Stimulated activated naive B cell treated with anti-CD40 and anti-IgM and Interleukin-4, amounts not matched to agents 10 μg/mL and 1 μg/mL and 100 μg/mL, for 72 hours (primary cell): ENCODE measurements at regions not wholly inside any gene's neighbourhood (a gene's known extent, or its start where the extent isn't known, plus 50 kb on each side); places are given as distances from the start of the nearest gene placed in this dataset.
"Not testable (repeated sequence)": the region's sequence is repeated elsewhere in the genome, so short reads cannot be mapped to it uniquely, and the experiment has no call there.

Experiments used
- ATAC-seq, 2 donors: fragments of 150-1000 bp; cut with Tn5 transposase; replicated peaks; 2 replicates each; pipeline ENCODE4 v1.10.0; 2021; ENCODE audit warnings: moderate library complexity in 1 of 2
- DNase-seq: peaks from one replicate; pipeline ENCODE4 v3.0.0; 2021
- H3K27ac Mint-ChIP-seq: one replicate; pipeline ENCODE4 v1.8.0; 2022; ENCODE audit warnings: mild to moderate bottlenecking, mixed read lengths
- H3K27me3 Mint-ChIP-seq, 2 donors: one replicate each; pipeline ENCODE4 v1.8.0; 2022; ENCODE audit warnings: mixed read lengths in 2 of 2
- H3K36me3 Mint-ChIP-seq, 2 donors: one replicate each; pipeline ENCODE4 v1.8.0; 2022; ENCODE audit warnings: mixed read lengths in 2 of 2, mild to moderate bottlenecking in 1 of 2
- H3K4me1 Mint-ChIP-seq, 2 donors: one replicate each; pipeline ENCODE4 v1.8.0; 2022; ENCODE audit warnings: mixed read lengths in 2 of 2, mild to moderate bottlenecking in 1 of 2
- H3K4me3 Mint-ChIP-seq, 2 donors: one replicate each; pipeline ENCODE4 v1.8.0; 2022; ENCODE audit warnings: mild to moderate bottlenecking in 2 of 2, mixed read lengths in 2 of 2, moderate library complexity in 1 of 2
- H3K9me3 Mint-ChIP-seq, 2 donors: one replicate each; pipeline ENCODE4 v1.8.0; 2022; ENCODE audit warnings: mixed read lengths in 2 of 2, mild to moderate bottlenecking in 1 of 2

GRCh38 chr6:58171025-58171424 is 853.6 kb downstream of the PRIM2 start:
- H3K4me1 Mint-ChIP-seq, H3K9me3 Mint-ChIP-seq, H3K27ac Mint-ChIP-seq, H3K36me3 Mint-ChIP-seq, DNase-seq, H3K27me3 Mint-ChIP-seq, H3K4me3 Mint-ChIP-seq, ATAC-seq: not testable (repeated sequence)

GRCh38 chr6:58181557-58182065 is 864.2 kb downstream of the PRIM2 start:
- not testable (repeated sequence) for H3K36me3 Mint-ChIP-seq, H3K4me3 Mint-ChIP-seq, H3K9me3 Mint-ChIP-seq, H3K27me3 Mint-ChIP-seq, DNase-seq, H3K4me1 Mint-ChIP-seq, H3K27ac Mint-ChIP-seq
- ATAC-seq, result peak in 1 of 2 donors; percentile 34

DNA sequence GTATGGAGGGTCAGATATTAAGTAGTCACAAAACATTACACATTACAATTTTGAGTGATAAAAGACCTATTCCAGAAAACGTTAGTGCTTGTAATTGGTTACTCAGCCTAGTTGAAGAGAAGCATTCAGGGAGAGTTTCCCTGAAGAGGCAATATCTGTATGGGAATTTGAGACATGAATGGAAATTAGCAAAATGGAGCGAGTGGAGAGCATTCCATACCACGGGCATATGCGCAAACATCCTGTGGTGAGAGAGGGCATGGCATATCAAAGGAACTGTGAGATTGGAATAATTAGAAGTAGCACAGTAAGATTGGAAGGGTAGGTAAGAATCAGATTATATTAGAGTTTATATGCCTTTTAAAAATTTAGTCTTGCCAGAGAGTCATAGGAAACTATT is 867.9 kb downstream of the PRIM2 start:
- not testable (repeated sequence) for H3K9me3 Mint-ChIP-seq, H3K27me3 Mint-ChIP-seq

GRCh38 chr6:58193209-58193608 is 875.8 kb downstream of the PRIM2 start:
- H3K9me3 Mint-ChIP-seq, H3K4me3 Mint-ChIP-seq, H3K27ac Mint-ChIP-seq, DNase-seq, H3K36me3 Mint-ChIP-seq, H3K4me1 Mint-ChIP-seq, H3K27me3 Mint-ChIP-seq, ATAC-seq: not testable (repeated sequence)

More for the DNA sequence above, 867.9 kb downstream of the PRIM2 start:
- H3K4me1 Mint-ChIP-seq, H3K4me3 Mint-ChIP-seq, ATAC-seq, H3K27ac Mint-ChIP-seq, H3K36me3 Mint-ChIP-seq, DNase-seq: not testable (repeated sequence)

- H3K4me3 Mint-ChIP-seq, result no peak overlapping the region
- H3K36me3 Mint-ChIP-seq, result no peaks in the 10 kb centered on the region
- no peaks in the 10 kb centered on the region for H3K27me3 Mint-ChIP-seq
- ATAC-seq (no peak), DNase-seq (no peak)
- H3K4me1 Mint-ChIP-seq, result no peaks in the 10 kb centered on the region
- no peaks in the 10 kb centered on the region for H3K9me3 Mint-ChIP-seq
- H3K27ac Mint-ChIP-seq, result no peak overlapping the region
These were observed 880.9 kb downstream of the PRIM2 start for GRCh38 chr6:58198301-58198700.

GRCh38 chr6:58237124-58237523 is 919.7 kb downstream of the PRIM2 start:
- not testable (repeated sequence) for ATAC-seq, H3K27me3 Mint-ChIP-seq

DNA sequence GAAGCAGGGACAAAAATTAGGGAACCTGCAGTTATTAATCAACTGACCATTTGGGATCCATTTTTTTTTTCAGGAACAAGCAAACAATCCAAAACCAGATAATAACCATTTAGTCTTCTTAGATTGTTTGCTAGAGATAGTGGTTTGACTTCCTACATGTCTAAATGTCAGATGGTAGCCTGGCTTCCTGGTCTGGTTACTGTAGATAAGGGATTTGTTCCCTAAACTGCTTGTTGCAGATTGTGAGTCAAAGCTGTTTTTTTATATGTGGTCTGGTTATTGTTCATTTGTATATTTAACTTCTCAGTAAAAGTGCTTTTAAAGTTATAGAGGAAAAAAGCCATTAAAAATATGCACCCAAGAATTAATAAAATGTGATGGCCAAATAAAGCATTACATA is 921.0 kb downstream of the PRIM2 start:
- not testable (repeated sequence) for ATAC-seq, H3K4me1 Mint-ChIP-seq, H3K4me3 Mint-ChIP-seq, DNase-seq, H3K36me3 Mint-ChIP-seq, H3K27me3 Mint-ChIP-seq, H3K27ac Mint-ChIP-seq
- peaks cover 10 to 14% of the 10 kb centered on the region in 2 donors for H3K9me3 Mint-ChIP-seq

More at GRCh38 chr6:58237124-58237523, 919.7 kb downstream of the PRIM2 start:
- H3K36me3 Mint-ChIP-seq, DNase-seq, H3K4me1 Mint-ChIP-seq, H3K4me3 Mint-ChIP-seq, H3K27ac Mint-ChIP-seq: not testable (repeated sequence)
- H3K9me3 Mint-ChIP-seq, result peaks cover 14% of the 10 kb centered on the region in 2 donors

DNA sequence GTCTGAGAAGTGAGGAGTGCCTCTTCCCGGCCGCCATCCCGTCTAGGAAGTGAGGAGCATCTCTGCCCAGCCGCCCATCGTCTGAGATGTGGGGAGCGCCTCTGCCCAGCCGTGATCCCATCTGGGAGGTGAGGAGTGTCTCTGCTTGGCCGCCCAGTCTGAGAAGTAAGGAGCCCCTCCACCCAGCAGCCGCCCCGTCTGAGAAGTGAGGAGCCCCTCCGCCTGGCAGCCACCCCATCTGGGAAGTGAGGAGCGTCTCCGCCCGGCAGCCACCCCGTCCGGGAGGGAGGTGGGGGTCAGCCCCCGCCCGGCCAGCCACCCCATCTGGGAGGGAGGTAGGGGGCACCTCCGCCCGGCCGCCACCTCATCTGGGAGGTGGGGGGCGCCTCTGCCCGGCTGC is 940.2 kb downstream of the PRIM2 start:
- H3K4me3 Mint-ChIP-seq, DNase-seq, ATAC-seq, H3K27me3 Mint-ChIP-seq, H3K4me1 Mint-ChIP-seq, H3K36me3 Mint-ChIP-seq, H3K27ac Mint-ChIP-seq: not testable (repeated sequence)
- H3K9me3 Mint-ChIP-seq, result peaks cover 6 to 19% of the 10 kb centered on the region in 2 donors

GRCh38 chr6:58290177-58290576 is 972.7 kb downstream of the PRIM2 start:
- Mint-ChIP-seq H3K9me3 (peaks cover 8% of the 10 kb centered on the region in 2 donors), H3K27ac (no peak overlapping the region), H3K4me1 (no peaks in the 10 kb centered on the region), H3K27me3 (no peaks in the 10 kb centered on the region), H3K36me3 (no peaks in the 10 kb centered on the region), H3K4me3 (no peak overlapping the region)
- ATAC-seq (no peak), DNase-seq (no peak)

DNA sequence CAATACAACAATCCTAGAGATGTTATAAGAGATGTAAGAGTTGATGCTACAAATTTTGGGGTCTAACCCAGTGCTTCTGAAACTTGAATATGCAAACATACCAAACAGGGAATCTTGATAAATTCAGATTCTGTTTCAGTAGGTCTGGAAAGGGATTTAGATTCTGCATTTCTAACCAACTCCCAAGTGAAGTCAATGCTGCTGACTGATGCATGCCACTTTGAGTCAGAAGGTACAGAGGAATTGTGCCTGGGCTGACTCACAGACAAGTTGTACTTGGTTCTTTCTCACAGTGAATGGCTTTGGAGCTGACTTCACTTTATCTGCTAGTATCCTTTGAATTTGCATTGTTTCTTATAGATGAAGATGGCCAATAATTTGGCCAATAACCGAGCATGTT is 973.9 kb downstream of the PRIM2 start:
- DNase-seq, H3K27me3 Mint-ChIP-seq, H3K4me1 Mint-ChIP-seq, H3K27ac Mint-ChIP-seq, ATAC-seq, H3K36me3 Mint-ChIP-seq, H3K4me3 Mint-ChIP-seq, H3K9me3 Mint-ChIP-seq: not testable (repeated sequence)

GRCh38 chr6:58307901-58308300 is 990.5 kb downstream of the PRIM2 start:
- H3K27ac Mint-ChIP-seq, result not testable (repeated sequence)

GRCh38 chr6:58332108-58332507 is 1014.7 kb downstream of the PRIM2 start:
- not testable (repeated sequence) for H3K27me3 Mint-ChIP-seq, H3K27ac Mint-ChIP-seq, ATAC-seq, DNase-seq, H3K4me1 Mint-ChIP-seq, H3K36me3 Mint-ChIP-seq, H3K9me3 Mint-ChIP-seq, H3K4me3 Mint-ChIP-seq

More at GRCh38 chr6:58307901-58308300, 990.5 kb downstream of the PRIM2 start:
- not testable (repeated sequence) for ATAC-seq, DNase-seq, H3K4me1 Mint-ChIP-seq, H3K4me3 Mint-ChIP-seq, H3K9me3 Mint-ChIP-seq, H3K36me3 Mint-ChIP-seq, H3K27me3 Mint-ChIP-seq

DNA sequence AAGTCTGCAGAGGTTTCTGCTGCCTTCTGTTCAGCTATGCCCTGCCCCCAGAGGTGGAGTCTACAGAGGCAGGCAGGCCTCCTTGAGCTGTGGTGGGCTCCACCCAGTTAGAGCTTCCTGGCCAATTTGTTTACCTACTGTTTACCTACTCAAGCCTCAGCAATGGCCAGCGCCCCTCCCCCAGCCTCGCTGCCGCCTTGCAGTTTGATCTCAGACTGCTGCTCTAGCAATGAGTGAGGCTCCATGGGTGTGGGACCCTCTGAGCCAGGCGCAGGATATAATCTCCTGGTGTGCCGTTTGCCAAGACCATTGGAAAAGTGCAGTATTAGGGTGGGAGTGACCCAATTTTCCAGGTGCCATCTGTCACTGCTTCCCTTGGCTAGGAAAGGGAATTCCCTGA is 1024.9 kb downstream of the PRIM2 start:
- H3K27me3 Mint-ChIP-seq, H3K4me1 Mint-ChIP-seq, H3K36me3 Mint-ChIP-seq, ATAC-seq, H3K4me3 Mint-ChIP-seq, DNase-seq, H3K27ac Mint-ChIP-seq: not testable (repeated sequence)
- H3K9me3 Mint-ChIP-seq, result peaks cover 11 to 13% of the 10 kb centered on the region in 2 donors

DNA sequence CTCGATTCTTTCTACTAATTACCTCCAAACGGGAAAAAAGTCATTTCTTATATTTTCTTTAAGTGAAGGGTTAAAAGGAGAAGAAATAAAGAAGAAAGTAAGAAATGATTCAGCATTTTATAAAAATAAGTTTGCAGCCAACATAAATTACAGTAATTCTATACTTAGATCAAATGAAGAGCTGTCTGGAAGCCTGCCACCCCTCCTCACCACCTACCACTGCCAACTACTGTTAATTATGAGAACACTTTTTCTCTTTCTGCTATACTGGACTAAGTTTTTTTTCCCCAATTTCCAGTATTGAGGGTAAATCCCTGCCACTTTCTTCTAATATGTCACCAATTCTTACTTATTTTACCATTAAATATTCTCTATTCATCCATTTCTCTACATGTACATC is 1030.1 kb downstream of the PRIM2 start:
- not testable (repeated sequence) for H3K36me3 Mint-ChIP-seq, H3K27ac Mint-ChIP-seq, H3K4me3 Mint-ChIP-seq, ATAC-seq, H3K27me3 Mint-ChIP-seq, H3K4me1 Mint-ChIP-seq, H3K9me3 Mint-ChIP-seq, DNase-seq

- not testable (repeated sequence) for H3K36me3 Mint-ChIP-seq, H3K4me1 Mint-ChIP-seq, H3K27ac Mint-ChIP-seq, DNase-seq, H3K27me3 Mint-ChIP-seq, ATAC-seq, H3K4me3 Mint-ChIP-seq, H3K9me3 Mint-ChIP-seq
These were observed 1034.2 kb downstream of the PRIM2 start for GRCh38 chr6:58351619-58352018.

DNA sequence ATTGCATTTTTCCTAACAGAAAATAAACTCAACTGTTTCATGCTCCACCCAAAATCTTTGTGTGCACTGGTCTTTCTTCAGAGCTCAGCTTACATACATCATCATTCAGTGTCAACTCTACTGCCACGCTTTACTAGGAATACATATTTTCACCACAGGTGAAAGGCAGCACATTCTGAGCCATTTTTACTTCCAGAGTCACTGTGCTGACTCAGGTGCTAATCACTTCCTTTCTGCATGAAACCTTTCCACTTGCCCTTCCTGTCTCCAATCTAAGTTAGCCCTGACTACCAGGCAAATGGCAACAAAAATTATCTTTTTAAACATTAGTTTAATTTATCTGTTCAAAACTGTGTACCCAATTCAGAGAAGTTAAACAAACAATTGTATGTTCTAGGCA is 1041.0 kb downstream of the PRIM2 start:
- not testable (repeated sequence) for H3K36me3 Mint-ChIP-seq, ATAC-seq, H3K9me3 Mint-ChIP-seq, H3K27me3 Mint-ChIP-seq, H3K4me1 Mint-ChIP-seq, DNase-seq, H3K4me3 Mint-ChIP-seq, H3K27ac Mint-ChIP-seq
